HG03439 (cell line): ENCODE measurements at regions not wholly inside any gene's neighbourhood (a gene's known extent, or its start where the extent isn't known, plus 50 kb on each side); places are given as distances from the start of the nearest gene placed in this dataset.
"Not testable (repeated sequence)": the region's sequence is repeated elsewhere in the genome, so short reads cannot be mapped to it uniquely, and the experiment has no call there.

ENCODE experiments used
- ATAC-seq: cut with Tn5 transposase; IDR thresholded peaks from one replicate; pipeline ENCODE4 v1.9.1; 2021; ENCODE audit warnings: mild to moderate bottlenecking, moderate library complexity; ENCODE audit not compliant: unreplicated experiment

DNA sequence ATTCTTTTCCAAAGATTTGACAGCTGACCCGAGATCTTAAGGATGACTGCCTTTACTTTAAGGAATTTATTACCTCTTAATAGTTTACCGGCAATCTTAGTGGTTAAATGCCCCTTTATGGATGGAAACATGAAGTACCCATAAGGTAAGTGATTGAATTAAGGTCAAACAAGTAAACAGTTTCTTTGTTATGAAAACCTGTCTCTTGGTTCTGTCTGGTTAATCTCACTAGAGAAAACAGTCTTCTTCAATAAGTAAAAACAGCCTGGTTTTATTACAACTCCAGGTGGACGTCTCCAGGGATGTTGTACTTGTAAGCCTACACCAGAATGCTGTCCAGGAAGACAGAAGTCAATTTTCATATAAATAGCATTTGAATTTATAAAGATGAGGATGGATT lies 161.8 kb upstream of the MTPN start:
- no peak for ATAC-seq

- no peak for ATAC-seq
Measured at GRCh38 chr7:136136906-136137454, 159.8 kb upstream of the MTPN start.

DNA sequence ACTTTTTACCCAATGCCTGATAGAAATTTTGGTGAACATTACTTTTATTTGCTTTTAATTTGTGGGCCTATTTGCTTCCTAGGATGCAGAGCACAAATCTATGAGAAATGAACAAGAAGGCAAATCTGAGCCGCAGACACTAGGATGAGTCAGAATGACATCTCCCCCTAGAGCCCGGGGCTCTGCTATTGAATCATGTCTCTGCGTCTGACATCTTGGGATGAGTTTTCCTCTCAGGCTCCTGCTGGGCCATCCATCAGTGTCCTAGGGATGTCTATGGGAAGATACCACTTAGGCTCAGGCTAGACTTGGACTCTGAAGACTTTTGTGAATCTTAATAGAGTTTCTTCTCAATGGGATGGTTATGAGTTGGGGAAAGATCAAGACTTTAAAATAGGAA lies 157.3 kb upstream of the MTPN start:
- ATAC-seq = no peak

DNA sequence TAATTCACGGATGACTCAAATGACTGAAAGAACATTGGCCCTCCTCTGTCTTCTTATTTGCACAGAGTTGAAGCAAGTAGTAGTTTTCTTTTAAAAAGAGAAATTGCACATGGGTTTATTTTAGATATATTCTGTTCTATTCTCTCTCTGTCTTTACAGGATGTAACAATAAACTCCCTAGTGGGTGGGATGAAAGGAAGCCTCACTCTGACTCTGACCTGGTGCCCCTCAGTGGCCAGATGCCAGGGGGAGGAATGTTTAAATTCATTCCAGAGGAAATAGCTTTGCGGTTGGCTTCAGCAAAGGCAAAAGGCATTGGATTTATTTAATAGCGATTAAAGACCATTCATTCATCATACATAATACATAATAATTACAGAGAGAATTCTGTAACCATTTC lies 156.4 kb upstream of the MTPN start:
- no peak for ATAC-seq

DNA sequence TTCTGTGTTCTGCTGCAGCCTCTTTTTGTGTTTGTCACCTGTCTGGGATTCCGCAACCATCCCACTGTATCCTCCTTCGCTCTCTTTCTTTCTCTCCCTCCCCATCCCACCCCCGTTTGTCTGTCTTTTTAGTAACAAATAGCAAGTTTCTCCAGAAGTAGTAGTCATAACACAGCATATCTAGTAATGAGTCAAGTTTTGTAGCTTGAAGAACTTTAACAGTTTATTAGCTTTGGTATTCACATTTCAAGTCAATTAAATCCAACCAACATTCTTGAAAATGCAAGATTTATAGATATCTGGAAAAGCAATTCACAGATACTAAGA lies 154.1 kb upstream of the MTPN start:
- ATAC-seq = no peak

GRCh38 chr7:136130511-136131303 lies 153.5 kb upstream of the MTPN start:
- no peak for ATAC-seq

DNA sequence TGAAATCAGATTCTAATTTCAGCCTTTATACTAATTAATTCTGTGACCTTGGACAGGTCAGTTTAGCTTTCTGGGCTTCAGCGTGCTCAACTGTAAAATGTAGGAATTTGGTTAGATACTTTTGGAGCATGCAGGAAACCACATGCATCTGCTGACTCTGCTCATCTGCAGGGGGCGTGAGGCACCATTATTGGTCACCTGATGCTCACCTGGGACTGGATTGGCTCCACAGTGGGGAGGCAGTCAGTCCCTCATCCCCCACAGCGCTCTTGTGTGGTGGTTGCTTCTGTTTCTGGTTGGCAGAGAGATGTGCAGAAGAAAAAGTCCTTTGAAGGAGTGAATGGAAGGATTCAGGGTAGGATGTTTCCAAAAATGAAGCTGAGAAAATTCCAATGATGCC lies 150.9 kb upstream of the MTPN start:
- ATAC-seq = no peak

- no peak for ATAC-seq
Measured at GRCh38 chr7:136123352-136123751, 146.2 kb upstream of the MTPN start.

DNA sequence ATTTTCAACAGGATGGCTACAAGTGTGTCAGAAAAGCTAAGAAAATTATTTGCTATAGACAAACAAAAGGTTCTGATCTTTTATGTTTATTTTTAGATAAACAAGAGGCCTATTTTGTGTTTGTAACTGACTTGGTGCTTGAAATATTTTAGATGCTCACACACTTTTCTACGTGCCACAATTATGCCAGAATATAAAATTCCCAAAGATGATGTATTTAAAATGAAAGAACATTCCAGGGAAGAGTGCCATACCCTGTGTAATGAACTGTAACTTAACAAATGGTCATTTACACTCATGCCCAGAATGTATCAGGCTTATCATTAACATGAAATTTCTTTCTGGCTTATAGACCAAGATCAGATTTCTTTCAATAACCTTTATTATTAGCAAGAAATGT lies 144.9 kb upstream of the MTPN start:
- ATAC-seq = no peak

- ATAC-seq = no peak
Measured at GRCh38 chr7:136117539-136117938, 140.4 kb upstream of the MTPN start.

DNA sequence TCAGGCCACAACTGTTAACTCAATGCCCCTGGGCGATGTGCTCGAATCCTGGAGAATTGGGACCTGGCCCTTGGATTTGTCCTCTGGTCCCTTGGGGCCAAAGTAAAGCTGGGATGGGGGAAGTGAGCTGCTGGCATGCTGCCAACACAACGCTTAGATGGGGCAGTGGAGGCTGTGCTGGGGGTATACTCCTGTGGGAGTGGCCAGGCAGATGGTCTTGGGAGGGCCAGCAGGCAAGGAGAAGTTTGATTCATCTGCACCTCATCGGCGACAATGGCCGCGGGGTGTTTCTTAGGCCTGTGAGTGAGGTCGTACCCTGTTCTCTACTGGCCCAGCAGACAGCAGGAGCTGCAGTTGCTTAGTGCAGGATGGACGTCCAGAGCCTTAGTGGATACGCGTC lies 139.0 kb upstream of the MTPN start:
- ATAC-seq = no peak

DNA sequence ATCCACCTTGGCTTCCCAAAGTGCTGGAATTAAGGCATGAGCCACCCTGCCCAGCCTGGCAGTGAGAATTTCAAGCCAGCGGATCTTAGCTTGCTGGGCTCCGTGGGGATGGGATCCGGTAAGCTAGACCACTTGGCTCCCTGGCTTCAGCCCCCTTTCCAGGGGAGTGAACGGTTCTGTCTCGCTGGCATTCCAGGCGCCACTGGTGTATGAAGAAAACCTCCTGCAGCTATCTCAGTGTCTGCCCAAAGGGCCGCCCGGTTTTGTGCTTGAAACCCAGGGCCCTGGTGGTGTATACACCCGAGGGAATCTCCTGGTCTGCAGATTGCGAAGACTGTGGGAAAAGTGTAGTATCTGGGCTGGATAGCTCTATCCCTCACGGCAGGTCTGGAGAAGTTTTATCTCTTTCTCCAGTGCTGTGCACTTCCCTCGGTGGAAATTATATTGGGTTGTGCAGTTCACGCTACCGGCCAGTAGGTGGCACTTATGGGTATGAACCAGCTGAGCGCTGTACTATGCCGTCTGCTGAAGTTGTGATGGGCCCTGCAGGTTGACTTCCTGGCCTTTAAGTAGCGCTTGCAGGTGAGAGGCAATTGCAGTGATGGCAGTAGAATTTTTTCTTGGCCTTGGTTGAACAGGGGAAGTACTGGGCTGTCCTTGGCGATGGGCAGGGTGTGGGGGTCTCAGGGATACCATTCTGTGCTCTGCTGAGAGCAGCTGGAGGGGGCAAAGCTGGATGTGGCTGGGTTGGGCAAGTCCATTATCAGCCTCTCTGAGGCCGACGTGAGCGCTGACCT lies 138.0 kb upstream of the MTPN start:
- ATAC-seq = peak; percentile 99

DNA sequence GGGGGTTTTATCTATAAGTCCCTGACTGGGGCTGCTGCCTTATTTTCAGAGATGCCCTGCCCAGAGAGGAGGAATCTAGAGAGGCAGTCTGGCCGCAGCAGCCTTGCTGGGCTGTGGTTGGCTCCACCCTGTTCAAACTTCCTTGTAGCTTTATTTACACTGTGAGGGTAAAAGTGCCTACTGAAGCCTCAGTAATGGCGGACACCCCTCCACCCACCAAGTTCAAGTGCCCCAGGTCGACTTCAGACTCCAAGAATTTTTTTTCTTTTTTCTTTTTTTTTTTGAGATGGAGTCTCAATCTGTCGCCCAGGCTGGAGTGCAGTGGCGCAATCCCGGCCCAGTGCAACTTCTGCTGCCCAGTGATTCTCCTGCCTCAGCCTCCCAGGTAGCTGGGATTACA lies 137.3 kb upstream of the MTPN start:
- not testable (repeated sequence) for ATAC-seq

DNA sequence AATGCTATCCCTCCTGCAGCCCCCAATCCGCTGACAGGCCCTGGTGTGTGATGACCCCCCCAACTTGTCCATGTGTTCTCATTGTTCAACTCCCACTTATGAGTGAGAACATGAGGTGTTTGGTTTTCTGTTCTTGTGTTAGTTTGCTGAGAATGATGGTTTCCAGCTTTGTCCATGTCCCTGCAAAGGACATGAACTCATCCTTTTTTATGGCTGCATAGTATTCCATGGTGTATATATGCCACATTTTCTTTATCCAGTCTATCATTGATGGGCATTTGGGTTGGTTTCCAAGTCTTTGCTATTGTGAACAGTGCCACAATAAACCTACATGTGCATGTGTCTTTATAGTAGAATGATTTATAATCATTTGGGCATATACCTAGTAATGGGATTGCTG lies 131.9 kb upstream of the MTPN start:
- ATAC-seq = not testable (repeated sequence)

- no peak for ATAC-seq
Measured at GRCh38 chr7:136105191-136105590, 128.0 kb upstream of the MTPN start.

DNA sequence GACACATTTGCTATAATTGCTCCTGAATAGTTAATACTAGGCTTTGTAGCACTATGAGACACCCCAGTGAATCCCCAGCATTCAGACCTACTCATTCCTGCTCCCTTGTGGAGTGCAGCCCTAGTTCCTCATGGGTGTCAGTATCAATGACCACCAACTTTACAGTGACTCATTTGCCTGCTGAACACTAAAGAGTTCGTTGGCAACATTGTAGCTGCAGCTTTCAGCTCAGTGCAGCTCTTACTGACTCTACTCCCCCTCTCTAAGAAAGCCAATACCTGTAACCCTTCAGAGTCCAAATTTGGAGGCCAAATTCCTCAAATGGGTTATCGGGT lies 127.1 kb upstream of the MTPN start:
- ATAC-seq = no peak

DNA sequence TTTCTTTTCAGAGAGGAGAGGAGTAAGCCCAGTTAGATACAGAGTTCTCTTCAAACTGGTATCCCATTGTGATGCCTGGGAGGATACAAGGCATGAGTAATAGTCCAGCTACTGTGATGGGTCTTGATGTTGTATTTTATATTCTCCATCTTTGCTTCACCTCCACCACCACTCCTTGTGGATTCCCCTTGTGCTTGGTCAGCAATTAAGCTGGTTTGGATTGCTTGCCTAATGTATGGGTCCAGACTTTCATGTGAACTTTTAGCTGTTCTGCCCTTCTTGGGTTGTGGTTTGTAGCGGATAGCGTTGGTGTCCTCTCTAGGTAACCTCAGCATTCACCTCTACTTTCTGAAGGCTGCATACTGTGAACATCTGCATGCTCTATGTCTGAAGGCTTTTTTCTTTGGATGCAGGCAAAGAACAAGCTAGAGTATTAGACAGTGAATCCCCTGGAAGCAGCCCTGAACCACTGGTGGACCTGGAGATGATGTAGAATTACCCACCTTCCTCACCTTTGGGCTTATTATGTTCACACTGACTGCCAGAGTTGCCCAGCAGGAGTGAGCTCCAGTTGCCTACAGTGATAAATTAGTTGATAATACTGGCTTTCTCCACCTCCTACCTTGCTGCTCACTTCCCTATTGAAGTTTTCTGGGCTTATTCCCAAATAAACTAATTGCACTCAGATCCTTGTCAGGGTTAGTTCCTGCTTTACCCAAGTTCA lies 126.5 kb upstream of the MTPN start:
- ATAC-seq = no peak

- ATAC-seq = no peak
Measured at GRCh38 chr7:136102881-136103280, 125.7 kb upstream of the MTPN start.

- ATAC-seq = not testable (repeated sequence)
Measured at GRCh38 chr7:136092714-136093113, 115.6 kb upstream of the MTPN start.

DNA sequence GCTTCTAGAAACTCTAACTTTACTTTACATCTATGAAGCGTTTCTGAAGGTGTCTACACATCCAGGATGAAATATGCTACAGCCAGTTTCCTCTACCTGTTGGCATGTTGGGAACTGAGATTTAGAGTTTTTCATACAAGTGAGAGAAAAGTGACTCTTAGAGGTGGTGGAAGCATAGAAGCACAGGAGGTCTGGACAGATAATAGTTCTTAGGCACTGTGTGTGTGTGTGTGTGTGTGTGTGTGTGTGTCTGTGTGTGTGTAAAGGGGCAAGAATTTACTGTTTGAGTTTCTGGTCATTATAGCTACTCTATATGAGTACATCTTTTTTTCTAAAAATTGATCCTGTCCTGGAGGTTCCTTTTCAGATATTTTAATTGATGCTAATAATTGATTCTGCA lies 110.7 kb upstream of the MTPN start:
- ATAC-seq = no peak

DNA sequence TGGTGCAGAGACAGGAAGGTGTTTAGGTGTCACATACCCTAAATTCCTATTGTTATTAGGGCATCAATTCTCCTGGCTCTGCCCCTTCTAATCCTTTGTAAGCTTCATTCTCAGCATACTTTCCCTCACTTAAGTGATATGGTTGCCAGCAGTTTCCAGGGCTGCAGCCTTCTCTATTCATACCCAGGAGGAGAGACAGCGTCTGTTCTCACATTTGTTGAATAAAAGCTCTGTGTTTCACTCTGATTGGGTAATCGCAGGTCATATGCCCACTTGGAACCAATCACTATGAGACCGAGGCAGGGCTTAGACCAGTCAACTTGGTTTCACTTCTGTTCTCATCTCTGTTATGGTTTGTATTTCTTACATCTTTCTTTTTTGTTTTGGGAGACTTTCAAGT lies 109.6 kb upstream of the MTPN start:
- ATAC-seq = peak; percentile 67

GRCh38 chr7:136079934-136080333 lies 102.8 kb upstream of the MTPN start:
- no peak for ATAC-seq
